ENCODE measurements at regions not wholly inside any gene's neighbourhood (a gene's known extent, or its start where the extent isn't known, plus 50 kb on each side); places are given as distances from the start of the nearest gene placed in this dataset.

DNA sequence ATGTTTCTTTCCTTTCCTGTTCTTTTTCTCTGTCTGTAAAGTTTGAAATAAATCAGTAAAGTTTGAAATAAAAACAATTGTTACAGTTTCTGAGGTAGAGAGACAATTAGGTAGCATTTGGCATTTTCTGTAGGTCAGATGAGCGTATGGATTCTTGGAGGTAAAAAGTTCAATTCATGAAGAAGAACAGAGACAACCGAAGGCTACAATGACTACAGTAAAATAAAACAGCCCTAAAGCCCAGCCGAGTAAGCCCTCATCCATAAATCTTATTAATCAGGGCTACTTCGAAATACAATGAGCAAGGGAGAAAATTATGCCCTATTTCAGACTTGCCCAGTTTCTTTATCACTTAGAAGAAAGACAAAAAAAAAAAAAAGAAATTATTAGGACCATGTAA, 941.9 kb upstream of the SLC10A2 start:
- TF ChIP-seq, protein P1, sequence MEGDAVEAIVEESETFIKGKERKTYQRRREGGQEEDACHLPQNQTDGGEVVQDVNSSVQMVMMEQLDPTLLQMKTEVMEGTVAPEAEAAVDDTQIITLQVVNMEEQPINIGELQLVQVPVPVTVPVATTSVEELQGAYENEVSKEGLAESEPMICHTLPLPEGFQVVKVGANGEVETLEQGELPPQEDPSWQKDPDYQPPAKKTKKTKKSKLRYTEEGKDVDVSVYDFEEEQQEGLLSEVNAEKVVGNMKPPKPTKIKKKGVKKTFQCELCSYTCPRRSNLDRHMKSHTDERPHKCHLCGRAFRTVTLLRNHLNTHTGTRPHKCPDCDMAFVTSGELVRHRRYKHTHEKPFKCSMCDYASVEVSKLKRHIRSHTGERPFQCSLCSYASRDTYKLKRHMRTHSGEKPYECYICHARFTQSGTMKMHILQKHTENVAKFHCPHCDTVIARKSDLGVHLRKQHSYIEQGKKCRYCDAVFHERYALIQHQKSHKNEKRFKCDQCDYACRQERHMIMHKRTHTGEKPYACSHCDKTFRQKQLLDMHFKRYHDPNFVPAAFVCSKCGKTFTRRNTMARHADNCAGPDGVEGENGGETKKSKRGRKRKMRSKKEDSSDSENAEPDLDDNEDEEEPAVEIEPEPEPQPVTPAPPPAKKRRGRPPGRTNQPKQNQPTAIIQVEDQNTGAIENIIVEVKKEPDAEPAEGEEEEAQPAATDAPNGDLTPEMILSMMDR (conservative IDR thresholded peaks at IDR 0.05; ENCODE audit: low read depth in 2 of 2) = no peak
- TF ChIP-seq EZH2phosphoT487 (IDR thresholded peaks at IDR 0.05; ENCODE audit: unreplicated experiment) (no peak), EZH2 (IDR thresholded peaks at IDR 0.05; ENCODE audit: low read depth, unreplicated experiment) (no peak), POLR2AphosphoS5 (IDR thresholded peaks at IDR 0.05; ENCODE audit: low read depth) (no peak), CREB1 (CRISPR knock-in tag; IDR thresholded peaks at IDR 0.05; ENCODE audit: low read depth) (no peak)
- TF ChIP-seq, protein P2, sequence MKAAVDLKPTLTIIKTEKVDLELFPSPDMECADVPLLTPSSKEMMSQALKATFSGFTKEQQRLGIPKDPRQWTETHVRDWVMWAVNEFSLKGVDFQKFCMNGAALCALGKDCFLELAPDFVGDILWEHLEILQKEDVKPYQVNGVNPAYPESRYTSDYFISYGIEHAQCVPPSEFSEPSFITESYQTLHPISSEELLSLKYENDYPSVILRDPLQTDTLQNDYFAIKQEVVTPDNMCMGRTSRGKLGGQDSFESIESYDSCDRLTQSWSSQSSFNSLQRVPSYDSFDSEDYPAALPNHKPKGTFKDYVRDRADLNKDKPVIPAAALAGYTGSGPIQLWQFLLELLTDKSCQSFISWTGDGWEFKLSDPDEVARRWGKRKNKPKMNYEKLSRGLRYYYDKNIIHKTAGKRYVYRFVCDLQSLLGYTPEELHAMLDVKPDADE (IDR thresholded peaks at IDR 0.05) = no peak
- TF ChIP-seq, protein P3, sequence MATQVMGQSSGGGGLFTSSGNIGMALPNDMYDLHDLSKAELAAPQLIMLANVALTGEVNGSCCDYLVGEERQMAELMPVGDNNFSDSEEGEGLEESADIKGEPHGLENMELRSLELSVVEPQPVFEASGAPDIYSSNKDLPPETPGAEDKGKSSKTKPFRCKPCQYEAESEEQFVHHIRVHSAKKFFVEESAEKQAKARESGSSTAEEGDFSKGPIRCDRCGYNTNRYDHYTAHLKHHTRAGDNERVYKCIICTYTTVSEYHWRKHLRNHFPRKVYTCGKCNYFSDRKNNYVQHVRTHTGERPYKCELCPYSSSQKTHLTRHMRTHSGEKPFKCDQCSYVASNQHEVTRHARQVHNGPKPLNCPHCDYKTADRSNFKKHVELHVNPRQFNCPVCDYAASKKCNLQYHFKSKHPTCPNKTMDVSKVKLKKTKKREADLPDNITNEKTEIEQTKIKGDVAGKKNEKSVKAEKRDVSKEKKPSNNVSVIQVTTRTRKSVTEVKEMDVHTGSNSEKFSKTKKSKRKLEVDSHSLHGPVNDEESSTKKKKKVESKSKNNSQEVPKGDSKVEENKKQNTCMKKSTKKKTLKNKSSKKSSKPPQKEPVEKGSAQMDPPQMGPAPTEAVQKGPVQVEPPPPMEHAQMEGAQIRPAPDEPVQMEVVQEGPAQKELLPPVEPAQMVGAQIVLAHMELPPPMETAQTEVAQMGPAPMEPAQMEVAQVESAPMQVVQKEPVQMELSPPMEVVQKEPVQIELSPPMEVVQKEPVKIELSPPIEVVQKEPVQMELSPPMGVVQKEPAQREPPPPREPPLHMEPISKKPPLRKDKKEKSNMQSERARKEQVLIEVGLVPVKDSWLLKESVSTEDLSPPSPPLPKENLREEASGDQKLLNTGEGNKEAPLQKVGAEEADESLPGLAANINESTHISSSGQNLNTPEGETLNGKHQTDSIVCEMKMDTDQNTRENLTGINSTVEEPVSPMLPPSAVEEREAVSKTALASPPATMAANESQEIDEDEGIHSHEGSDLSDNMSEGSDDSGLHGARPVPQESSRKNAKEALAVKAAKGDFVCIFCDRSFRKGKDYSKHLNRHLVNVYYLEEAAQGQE (IDR thresholded peaks at IDR 0.05; ENCODE audit: unreplicated experiment) = no peak
- TF ChIP-seq, protein P4, sequence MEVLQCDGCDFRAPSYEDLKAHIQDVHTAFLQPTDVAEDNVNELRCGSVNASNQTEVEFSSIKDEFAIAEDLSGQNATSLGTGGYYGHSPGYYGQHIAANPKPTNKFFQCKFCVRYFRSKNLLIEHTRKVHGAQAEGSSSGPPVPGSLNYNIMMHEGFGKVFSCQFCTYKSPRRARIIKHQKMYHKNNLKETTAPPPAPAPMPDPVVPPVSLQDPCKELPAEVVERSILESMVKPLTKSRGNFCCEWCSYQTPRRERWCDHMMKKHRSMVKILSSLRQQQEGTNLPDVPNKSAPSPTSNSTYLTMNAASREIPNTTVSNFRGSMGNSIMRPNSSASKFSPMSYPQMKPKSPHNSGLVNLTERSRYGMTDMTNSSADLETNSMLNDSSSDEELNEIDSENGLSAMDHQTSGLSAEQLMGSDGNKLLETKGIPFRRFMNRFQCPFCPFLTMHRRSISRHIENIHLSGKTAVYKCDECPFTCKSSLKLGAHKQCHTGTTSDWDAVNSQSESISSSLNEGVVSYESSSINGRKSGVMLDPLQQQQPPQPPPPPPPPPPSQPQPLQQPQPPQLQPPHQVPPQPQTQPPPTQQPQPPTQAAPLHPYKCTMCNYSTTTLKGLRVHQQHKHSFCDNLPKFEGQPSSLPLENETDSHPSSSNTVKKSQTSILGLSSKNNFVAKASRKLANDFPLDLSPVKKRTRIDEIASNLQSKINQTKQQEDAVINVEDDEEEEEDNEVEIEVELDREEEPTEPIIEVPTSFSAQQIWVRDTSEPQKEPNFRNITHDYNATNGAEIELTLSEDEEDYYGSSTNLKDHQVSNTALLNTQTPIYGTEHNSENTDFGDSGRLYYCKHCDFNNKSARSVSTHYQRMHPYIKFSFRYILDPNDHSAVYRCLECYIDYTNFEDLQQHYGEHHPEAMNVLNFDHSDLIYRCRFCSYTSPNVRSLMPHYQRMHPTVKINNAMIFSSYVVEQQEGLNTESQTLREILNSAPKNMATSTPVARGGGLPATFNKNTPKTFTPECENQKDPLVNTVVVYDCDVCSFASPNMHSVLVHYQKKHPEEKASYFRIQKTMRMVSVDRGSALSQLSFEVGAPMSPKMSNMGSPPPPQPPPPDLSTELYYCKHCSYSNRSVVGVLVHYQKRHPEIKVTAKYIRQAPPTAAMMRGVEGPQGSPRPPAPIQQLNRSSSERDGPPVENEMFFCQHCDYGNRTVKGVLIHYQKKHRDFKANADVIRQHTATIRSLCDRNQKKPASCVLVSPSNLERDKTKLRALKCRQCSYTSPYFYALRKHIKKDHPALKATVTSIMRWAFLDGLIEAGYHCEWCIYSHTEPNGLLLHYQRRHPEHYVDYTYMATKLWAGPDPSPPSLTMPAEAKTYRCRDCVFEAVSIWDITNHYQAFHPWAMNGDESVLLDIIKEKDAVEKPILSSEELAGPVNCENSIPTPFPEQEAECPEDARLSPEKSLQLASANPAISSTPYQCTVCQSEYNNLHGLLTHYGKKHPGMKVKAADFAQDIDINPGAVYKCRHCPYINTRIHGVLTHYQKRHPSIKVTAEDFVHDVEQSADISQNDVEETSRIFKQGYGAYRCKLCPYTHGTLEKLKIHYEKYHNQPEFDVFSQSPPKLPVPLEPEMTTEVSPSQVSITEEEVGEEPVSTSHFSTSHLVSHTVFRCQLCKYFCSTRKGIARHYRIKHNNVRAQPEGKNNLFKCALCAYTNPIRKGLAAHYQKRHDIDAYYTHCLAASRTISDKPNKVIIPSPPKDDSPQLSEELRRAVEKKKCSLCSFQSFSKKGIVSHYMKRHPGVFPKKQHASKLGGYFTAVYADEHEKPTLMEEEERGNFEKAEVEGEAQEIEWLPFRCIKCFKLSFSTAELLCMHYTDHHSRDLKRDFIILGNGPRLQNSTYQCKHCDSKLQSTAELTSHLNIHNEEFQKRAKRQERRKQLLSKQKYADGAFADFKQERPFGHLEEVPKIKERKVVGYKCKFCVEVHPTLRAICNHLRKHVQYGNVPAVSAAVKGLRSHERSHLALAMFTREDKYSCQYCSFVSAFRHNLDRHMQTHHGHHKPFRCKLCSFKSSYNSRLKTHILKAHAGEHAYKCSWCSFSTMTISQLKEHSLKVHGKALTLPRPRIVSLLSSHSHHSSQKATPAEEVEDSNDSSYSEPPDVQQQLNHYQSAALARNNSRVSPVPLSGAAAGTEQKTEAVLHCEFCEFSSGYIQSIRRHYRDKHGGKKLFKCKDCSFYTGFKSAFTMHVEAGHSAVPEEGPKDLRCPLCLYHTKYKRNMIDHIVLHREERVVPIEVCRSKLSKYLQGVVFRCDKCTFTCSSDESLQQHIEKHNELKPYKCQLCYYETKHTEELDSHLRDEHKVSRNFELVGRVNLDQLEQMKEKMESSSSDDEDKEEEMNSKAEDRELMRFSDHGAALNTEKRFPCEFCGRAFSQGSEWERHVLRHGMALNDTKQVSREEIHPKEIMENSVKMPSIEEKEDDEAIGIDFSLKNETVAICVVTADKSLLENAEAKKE (CRISPR knock-in tag; IDR thresholded peaks at IDR 0.05) = no peak

All from GM23338 (cell line).